ENCODE measurements at regions not wholly inside any gene's neighbourhood (a gene's known extent, or its start where the extent isn't known, plus 50 kb on each side); places are given as distances from the start of the nearest gene placed in this dataset.

- TF ChIP-seq REST (IDR thresholded peaks at IDR 0.05; ENCODE audit: low read depth), result no peak
- TF ChIP-seq FOXM1 (IDR thresholded peaks at IDR 0.05; ENCODE audit: borderline replicate concordance, low read depth), result no peak
- no peak for TF ChIP-seq EP300 (IDR thresholded peaks at IDR 0.05; ENCODE audit: borderline replicate concordance)
- TF ChIP-seq TEAD4 (IDR thresholded peaks at IDR 0.05), result no peak
- TF ChIP-seq TCF12 (IDR thresholded peaks at IDR 0.05; ENCODE audit: low read depth), result no peak
Observed at GRCh38 chr6:10073341-10073740, 341.5 kb downstream of the TFAP2A start.

GRCh38 chr6:10071631-10072220 is 343.1 kb downstream of the TFAP2A start:
- TF ChIP-seq FOXM1 (IDR thresholded peaks at IDR 0.05; ENCODE audit: borderline replicate concordance, low read depth), result no peak
- no peak for TF ChIP-seq TCF12 (IDR thresholded peaks at IDR 0.05; ENCODE audit: low read depth)
- TF ChIP-seq REST (IDR thresholded peaks at IDR 0.05; ENCODE audit: low read depth), result no peak
- no peak for TF ChIP-seq YY1 (IDR thresholded peaks at IDR 0.05; ENCODE audit: low read depth)
- no peak for TF ChIP-seq TAF1 (IDR thresholded peaks at IDR 0.05; ENCODE audit: low read depth)

DNA sequence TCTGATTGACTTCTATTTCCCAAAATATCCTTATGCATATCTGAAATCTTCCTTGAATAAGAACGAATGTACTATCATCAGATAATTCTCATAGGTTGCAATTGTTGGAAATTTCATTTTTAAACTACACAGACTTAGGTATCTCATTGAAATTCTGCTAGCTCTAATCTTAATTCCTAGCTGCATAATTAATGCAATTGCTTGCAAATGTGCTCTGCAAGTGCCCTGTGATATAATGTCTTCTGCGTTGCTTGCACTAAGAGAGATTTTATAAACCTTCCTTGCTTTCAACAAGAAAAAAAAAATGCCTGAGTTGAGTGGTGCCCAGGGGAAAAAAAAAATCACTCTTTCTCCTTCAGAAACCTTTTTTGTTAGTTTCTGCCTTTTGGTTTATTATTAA is 354.9 kb downstream of the TFAP2A start:
- TF ChIP-seq TEAD4 (IDR thresholded peaks at IDR 0.05) (no peak), RAD21 (IDR thresholded peaks at IDR 0.05; ENCODE audit: low read depth) (no peak), FOXM1 (IDR thresholded peaks at IDR 0.05; ENCODE audit: borderline replicate concordance, low read depth) (no peak), EP300 (IDR thresholded peaks at IDR 0.05; ENCODE audit: borderline replicate concordance) (no peak), CREB1 (IDR thresholded peaks at IDR 0.05; ENCODE audit: low read depth) (no peak)

GRCh38 chr6:10054672-10055071 is 360.2 kb downstream of the TFAP2A start:
- no peak for TF ChIP-seq CREB1 (IDR thresholded peaks at IDR 0.05; ENCODE audit: low read depth)
- no peak for TF ChIP-seq EGR1 (IDR thresholded peaks at IDR 0.05)
- no peak for TF ChIP-seq TAF1 (IDR thresholded peaks at IDR 0.05; ENCODE audit: low read depth)
- no peak for TF ChIP-seq CEBPB (IDR thresholded peaks at IDR 0.05)
- TF ChIP-seq YY1 (IDR thresholded peaks at IDR 0.05; ENCODE audit: low read depth), result no peak
- TF ChIP-seq NFIC (IDR thresholded peaks at IDR 0.05), result no peak
- no peak for TF ChIP-seq RAD21 (IDR thresholded peaks at IDR 0.05; ENCODE audit: low read depth)
- no peak for TF ChIP-seq REST (IDR thresholded peaks at IDR 0.05; ENCODE audit: low read depth)
- no peak for TF ChIP-seq ZBTB7A (IDR thresholded peaks at IDR 0.05; ENCODE audit: low read depth)
- TF ChIP-seq TEAD4 (IDR thresholded peaks at IDR 0.05), result no peak
- TF ChIP-seq TCF12 (IDR thresholded peaks at IDR 0.05; ENCODE audit: low read depth), result no peak
- no peak for TF ChIP-seq EP300 (IDR thresholded peaks at IDR 0.05; ENCODE audit: borderline replicate concordance)
- TF ChIP-seq USF1 (IDR thresholded peaks at IDR 0.05), result no peak
- TF ChIP-seq FOXM1 (IDR thresholded peaks at IDR 0.05; ENCODE audit: borderline replicate concordance, low read depth), result no peak
- TF ChIP-seq, protein P1, sequence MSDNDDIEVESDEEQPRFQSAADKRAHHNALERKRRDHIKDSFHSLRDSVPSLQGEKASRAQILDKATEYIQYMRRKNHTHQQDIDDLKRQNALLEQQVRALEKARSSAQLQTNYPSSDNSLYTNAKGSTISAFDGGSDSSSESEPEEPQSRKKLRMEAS (IDR thresholded peaks at IDR 0.05), result no peak

DNA sequence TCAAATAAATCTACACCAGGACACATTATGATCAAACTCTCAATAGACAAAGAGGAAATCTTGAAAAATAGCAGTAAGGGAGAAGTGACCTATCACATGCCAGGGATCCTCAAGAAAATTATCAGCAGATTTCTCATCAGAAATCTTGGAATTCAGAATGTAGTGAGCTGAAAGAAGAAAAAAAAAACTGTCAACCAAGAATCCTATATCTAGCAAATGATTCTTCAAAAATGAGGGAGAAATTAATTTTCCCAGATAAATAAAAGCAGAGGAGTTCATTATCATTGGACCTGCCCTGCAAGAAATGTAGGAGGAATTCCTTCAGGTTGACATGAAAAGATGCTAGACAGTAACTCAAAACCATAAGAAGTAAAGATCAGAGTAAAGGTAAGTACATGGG is 363.6 kb downstream of the TFAP2A start:
- TF ChIP-seq RAD21 (IDR thresholded peaks at IDR 0.05; ENCODE audit: low read depth) (no peak), CEBPB (IDR thresholded peaks at IDR 0.05) (no peak), EGR1 (IDR thresholded peaks at IDR 0.05) (no peak)

Measured in Ishikawa (cell line).